HG03039 (cell line): ENCODE measurements at regions not wholly inside any gene's neighbourhood (a gene's known extent, or its start where the extent isn't known, plus 50 kb on each side); places are given as distances from the start of the nearest gene placed in this dataset.
A peak's percentile ranks its signal among the peaks of the same experiment; 100 is the strongest.
"Not testable (repeated sequence)": the region's sequence is repeated elsewhere in the genome, so short reads cannot be mapped to it uniquely, and the experiment has no call there.

Source experiments
- ATAC-seq: cut with Tn5 transposase; IDR thresholded peaks from one replicate; pipeline ENCODE4 v1.9.1; 2021; ENCODE audit warnings: mild to moderate bottlenecking, moderate library complexity; ENCODE audit not compliant: unreplicated experiment

- no peak for ATAC-seq
These were observed 474.7 kb upstream of the ADGRB3 start for GRCh38 chr6:68160348-68160747.

GRCh38 chr6:68159433-68159832 is 475.6 kb upstream of the ADGRB3 start:
- ATAC-seq, result no peak

DNA sequence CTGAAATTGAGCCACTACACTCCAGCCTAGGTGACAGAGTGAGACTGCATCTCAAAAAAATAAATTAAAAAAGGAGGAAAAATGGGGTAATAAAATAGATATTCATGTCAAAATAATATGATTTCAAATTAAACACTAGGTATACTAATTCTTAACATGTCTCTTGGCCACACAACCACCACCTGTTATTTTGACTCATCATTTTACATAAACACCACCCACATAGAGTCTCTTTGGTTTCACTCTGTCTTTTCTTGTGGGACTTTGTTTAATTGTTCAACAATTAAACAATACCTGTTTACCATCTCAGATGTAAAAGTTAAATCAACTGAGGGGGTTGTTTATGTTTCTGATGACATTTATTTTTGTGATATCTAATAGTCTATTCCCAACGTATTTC is 476.8 kb upstream of the ADGRB3 start:
- ATAC-seq, result peak; percentile 77

- no peak for ATAC-seq
These were observed 490.4 kb upstream of the ADGRB3 start for GRCh38 chr6:68144667-68145066.

GRCh38 chr6:68141190-68141589 is 493.9 kb upstream of the ADGRB3 start:
- ATAC-seq, result no peak

DNA sequence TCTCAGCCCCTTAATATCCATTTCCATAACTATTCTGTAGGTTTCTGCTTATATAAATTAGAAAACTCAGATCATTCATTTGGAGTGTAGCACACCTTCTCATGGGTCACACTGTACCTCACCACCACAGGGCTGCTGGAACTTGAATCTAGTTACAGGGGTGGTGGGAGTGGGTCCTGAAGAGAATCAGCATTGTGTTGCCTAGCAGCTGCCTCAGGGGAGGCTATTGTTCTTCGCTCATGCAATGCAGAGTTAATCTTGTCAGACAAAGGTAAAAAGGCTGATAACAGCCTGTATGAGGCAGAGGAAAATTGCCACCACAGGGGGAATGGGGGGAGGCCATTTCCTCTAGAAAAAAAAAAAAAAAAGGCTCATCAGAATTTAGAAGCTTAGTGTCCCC is 496.0 kb upstream of the ADGRB3 start:
- ATAC-seq, result no peak

DNA sequence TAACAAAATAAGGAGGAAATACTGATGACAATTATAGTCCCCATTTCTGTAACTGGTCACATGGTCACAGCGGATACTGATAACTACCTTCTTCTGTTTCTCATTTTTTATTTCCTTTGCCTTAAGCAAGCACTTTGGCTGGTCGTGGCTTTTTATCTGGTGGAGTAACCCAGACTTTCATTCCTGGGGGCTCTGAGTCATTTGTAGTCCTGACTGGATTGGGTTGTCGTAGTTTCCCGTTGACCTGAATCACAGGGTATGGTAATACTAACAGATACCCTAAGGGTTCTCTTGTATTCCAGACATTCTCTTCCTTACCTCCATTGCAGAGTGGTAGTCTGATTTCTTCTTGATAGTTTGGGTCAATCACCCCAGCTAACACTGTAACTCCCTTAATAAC is 500.3 kb upstream of the ADGRB3 start:
- ATAC-seq, result no peak

DNA sequence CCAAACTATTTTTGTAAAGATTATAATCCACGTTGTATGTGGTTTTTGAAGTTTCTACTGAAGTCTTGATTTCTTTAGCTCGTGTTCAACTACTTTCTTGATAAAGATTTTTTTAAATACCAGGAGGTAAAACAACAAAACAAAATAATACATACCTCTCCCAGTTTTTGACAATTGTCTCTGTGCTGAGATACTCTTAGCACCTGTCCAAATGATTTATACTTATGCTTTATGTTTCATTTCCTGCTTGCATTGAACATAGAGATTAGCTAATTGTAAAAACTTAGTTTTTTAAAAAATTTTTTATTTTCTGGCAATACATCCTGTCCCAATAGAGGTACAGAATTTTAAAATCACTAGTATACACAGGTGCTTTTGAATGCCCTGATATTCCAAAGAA is 506.9 kb upstream of the ADGRB3 start:
- ATAC-seq, result no peak

- ATAC-seq, result peak; percentile 5
These were observed 508.0 kb upstream of the ADGRB3 start for GRCh38 chr6:68127074-68127473.

DNA sequence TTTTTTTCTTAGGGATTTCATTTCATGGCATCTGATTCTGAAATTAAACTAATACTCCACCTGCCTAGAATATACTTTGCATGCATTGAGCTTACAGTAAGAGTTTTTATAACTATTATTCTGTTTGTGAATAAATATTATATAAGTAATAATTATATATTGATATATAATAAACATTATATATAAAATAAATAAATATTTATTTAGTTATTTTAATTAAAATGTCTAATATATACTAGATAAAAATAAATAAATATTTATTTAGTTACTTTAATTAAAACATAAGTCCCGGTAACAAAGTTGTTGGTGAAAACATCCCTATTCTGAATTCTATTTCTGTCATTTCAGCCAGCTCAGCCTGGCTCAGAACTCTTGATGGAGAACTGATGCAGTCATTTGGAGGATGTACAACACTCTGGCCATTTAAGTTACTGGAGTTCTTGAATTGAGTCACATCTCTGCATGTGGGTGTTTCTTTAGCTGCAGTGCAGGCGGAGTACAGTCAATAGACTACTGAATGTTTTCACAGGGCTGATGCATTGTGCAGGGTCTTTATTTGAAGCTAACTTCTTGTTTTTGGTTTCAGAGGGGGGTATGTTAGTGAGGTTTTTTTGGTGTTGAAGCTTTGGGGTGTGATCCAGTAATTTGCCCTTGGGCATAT is 508.9 kb upstream of the ADGRB3 start:
- ATAC-seq, result peak; percentile 98

DNA sequence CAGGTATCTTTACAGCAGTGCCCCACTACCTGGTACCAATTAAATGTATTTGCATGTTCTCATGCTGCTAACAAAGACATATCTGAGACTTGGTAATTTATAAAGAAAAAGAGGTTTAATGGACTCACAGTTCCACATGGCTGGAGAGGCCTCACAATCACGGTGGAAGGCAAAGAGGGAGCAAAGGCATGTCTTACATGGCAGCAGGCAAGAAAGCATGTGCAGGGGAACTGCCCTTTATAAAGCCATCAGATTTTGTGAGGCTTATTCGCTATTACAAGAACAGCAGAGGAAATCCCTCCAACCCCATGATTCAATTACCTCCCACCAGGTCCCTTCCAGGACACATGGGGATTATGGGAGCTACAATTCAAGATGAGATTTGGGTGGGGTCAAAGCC is 512.1 kb upstream of the ADGRB3 start:
- not testable (repeated sequence) for ATAC-seq

GRCh38 chr6:68122032-68122431 is 513.0 kb upstream of the ADGRB3 start:
- ATAC-seq, result no peak

- ATAC-seq, result not testable (repeated sequence)
These were observed 514.1 kb upstream of the ADGRB3 start for GRCh38 chr6:68120954-68121353.

GRCh38 chr6:68114463-68115047 is 520.5 kb upstream of the ADGRB3 start:
- ATAC-seq, result no peak

DNA sequence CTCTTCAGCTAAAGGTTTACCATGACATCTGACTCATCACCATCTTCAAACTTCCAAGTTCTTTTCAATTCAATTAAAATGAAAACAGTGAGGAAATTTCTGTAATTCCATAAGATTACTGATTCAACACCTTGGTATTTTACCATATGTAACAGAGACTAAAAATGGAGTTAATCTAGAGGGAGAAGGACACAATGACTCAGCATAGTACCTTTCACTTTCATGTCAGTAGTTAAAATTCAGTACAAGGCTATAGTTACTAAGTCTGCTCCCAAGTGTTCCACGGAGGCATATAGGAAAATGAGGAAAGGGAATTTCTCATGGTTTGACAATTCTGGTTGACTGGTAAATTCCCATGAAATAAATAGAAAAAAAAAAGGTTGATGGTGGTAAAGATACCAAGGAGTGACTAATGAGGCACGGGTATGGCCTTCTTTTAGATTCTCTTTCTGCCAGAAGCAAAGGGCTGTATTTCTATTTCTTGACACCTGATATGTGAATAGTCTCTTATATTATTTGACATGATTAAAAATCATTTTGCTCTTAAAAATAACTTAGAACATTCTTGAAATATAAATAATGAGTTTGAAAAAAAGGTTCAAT is 526.7 kb upstream of the ADGRB3 start:
- ATAC-seq, result peak; percentile 86

- ATAC-seq, result peak; percentile 84
These were observed 541.0 kb upstream of the ADGRB3 start for GRCh38 chr6:68094070-68094469.

DNA sequence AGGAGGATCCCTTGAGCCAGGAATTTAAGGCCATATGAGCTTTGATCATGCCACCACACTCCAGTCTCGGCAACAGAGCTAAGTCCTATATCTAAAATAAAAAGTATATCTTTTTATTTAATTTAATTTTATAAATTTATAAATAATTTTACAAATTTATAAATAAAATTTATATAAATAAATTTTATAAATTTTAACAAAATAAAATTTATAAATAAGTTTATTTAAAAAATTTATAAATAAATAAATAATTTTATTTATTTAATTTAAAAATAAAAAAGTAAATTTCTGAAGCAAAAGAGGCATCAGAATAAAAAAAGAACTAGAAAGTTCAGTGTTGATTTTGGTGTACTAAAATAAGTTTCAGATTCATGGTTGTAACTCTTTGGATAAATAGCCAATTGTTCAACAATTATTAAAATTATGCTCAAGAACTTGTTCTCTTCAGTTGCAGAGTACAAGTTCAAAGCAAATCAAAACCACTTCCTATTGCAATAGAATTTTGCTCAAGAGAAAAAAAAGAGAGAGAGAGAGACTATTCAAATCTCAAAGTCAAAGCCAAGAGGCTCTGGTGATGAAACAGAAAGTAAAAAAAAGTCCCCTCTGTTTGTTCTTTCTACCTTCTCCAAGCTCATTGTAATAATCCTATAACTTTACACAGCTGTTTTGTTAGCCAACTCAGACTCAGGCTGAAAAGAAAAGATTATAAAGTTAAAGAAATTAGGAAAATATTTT is 547.5 kb upstream of the ADGRB3 start:
- peak; percentile 90 for ATAC-seq

DNA sequence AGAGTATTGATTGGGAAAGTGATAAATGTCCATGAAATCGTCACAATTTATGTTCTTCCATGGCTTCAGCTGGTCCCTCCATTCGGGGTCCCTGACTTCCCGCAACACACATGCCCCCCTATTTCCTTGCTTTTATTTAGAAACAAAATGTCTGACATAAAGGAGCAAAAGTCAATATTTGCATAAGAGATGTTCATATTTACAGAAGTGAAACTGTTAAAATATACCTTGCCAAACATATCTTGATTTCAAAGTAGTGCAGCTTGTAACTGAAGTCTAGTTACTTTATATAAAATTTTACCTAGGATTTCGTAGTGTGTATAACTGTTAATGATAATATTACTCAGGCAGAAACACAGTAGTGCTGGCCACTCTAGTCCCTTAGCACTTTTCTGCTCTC is 548.9 kb upstream of the ADGRB3 start:
- no peak for ATAC-seq

- not testable (repeated sequence) for ATAC-seq
These were observed 549.5 kb upstream of the ADGRB3 start for GRCh38 chr6:68085599-68085998.

DNA sequence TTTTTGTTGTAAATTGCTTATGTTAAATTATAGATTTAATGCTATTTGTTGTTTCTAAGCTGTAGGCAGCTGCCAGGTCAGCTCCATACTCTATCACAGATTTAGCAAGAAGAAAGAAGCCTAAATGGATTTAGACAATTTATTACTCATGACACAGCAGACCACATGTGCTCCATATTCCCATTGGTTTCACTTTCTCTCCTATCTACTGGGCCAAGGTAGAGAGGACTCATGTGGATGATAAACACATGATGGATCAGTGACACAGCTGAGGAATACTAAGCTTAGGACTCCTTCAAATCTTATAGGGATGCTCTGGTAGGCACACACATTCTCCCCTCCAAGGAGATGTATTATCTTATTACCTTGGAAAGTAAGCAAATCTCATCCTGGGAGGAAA is 553.0 kb upstream of the ADGRB3 start:
- ATAC-seq, result no peak

DNA sequence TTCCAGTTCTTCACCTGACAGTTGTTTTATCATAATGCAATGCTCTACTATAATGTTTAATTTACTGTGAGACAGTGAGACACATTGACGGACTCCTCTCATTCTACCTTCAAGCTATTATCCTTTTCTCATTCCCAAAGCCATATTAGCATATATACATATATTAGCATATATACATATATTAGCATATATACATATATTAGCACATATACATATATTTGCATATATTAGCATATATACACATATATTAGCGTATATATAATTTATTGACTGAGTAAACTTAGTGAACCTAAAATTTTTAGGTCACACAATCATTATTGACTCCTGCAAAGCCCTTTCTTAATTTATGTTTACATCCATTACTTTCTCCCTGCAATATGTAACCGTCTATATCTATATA is 555.0 kb upstream of the ADGRB3 start:
- ATAC-seq, result no peak

DNA sequence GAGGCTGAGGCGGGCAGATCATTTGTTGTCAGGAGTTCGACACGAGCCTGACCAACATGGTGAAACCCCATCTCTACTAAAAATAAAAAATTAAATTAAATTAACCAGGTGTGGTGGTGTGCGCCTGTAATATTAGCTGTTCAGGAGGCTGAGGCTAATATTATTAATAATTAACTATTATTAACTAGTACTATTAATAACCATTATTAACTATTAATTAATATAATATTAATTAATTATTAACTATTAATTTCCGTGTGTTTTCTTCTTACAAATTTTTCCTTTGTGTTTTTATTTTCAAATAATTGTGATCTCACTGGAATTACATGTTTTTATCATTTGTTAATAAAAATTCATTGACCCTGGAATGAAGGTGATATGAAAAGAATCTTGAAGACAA is 557.4 kb upstream of the ADGRB3 start:
- ATAC-seq, result no peak
